ENCODE measurements at regions not wholly inside any gene's neighbourhood (a gene's known extent, or its start where the extent isn't known, plus 50 kb on each side); places are given as distances from the start of the nearest gene placed in this dataset.
"Not testable (repeated sequence)": the region's sequence is repeated elsewhere in the genome, so short reads cannot be mapped to it uniquely, and the experiment has no call there.

GRCh38 chr11:15848631-15849168, 507.6 kb downstream of the SOX6 start:
- Histone ChIP-seq H3K9ac (ENCODE audit: low read depth, low read length) (no peak overlapping the region), H3K36me3 (ENCODE audit: insufficient read depth, low read length) (no peaks in the 10 kb centered on the region), H3K4me1 (ENCODE audit: insufficient read depth, low read length) (peaks cover 9% of the 10 kb centered on the region), H3K9me3 (ENCODE audit: control insufficient read depth, insufficient read depth, low read length) (no peaks in the 10 kb centered on the region)

DNA sequence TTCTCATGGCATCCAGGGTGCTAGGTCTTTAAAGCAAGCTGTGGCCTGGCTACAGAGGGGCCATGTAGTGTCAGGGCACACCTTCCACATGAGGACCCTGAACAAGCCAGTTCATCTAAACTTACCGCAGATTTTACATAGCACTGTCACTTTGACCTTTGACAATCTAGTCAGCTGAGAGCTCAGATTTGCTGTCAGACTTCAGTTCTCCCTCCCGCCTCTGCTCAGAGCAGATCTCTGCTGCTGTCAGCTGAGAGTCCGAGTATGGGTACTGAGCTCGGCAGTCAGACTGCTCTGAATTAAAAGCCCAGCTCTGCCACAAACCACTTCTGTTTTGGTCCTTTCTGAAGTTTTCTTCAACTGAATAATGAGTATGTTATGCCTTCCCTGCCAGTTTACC, 507.1 kb downstream of the SOX6 start:
- no peaks in the 10 kb centered on the region for H3K36me3 ChIP-seq (ENCODE audit: insufficient read depth, low read length)
- H3K4me1 ChIP-seq (ENCODE audit: insufficient read depth, low read length): peaks cover 6% of the 10 kb centered on the region; the same call in 1 of the 2 replicates
- no peak overlapping the region for H3K9ac ChIP-seq (ENCODE audit: low read depth, low read length)
- H3K9me3 ChIP-seq (ENCODE audit: control insufficient read depth, insufficient read depth, low read length): no peaks in the 10 kb centered on the region

DNA sequence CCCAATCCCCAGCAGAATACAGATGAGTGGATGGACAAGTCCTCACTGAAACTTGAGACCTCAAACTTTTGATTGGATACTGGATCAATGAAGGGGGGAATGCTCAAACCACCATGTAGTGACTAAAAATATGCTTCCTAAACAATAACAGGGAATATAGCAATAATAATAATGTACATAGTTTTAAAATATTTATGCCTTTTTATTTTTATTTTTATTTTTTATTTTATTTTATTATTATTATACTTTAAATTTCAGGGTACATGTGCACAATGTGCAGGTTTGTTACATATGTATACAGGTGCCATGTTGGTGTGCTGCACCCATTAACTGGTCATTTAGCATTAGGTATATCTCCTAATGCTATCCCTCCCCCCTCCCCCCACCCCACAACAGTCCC, 506.0 kb downstream of the SOX6 start:
- not testable (repeated sequence) for H3K9ac ChIP-seq (ENCODE audit: low read depth, low read length); H3K4me1 ChIP-seq (ENCODE audit: insufficient read depth, low read length); H3K36me3 ChIP-seq (ENCODE audit: insufficient read depth, low read length); H3K9me3 ChIP-seq (ENCODE audit: control insufficient read depth, insufficient read depth, low read length)

GRCh38 chr11:15851051-15851498, 505.3 kb downstream of the SOX6 start:
- H3K4me1 ChIP-seq (ENCODE audit: insufficient read depth, low read length): no peaks in the 10 kb centered on the region
- no peaks in the 10 kb centered on the region for H3K9me3 ChIP-seq (ENCODE audit: control insufficient read depth, insufficient read depth, low read length)
- no peaks in the 10 kb centered on the region for H3K36me3 ChIP-seq (ENCODE audit: insufficient read depth, low read length)
- H3K9ac ChIP-seq (ENCODE audit: low read depth, low read length): no peak overlapping the region

GRCh38 chr11:15852179-15852578, 504.2 kb downstream of the SOX6 start:
- Histone ChIP-seq H3K36me3 (ENCODE audit: insufficient read depth, low read length) (no peaks in the 10 kb centered on the region), H3K9ac (ENCODE audit: low read depth, low read length) (no peak overlapping the region), H3K9me3 (ENCODE audit: control insufficient read depth, insufficient read depth, low read length) (no peaks in the 10 kb centered on the region), H3K4me1 (ENCODE audit: insufficient read depth, low read length) (no peaks in the 10 kb centered on the region)

DNA sequence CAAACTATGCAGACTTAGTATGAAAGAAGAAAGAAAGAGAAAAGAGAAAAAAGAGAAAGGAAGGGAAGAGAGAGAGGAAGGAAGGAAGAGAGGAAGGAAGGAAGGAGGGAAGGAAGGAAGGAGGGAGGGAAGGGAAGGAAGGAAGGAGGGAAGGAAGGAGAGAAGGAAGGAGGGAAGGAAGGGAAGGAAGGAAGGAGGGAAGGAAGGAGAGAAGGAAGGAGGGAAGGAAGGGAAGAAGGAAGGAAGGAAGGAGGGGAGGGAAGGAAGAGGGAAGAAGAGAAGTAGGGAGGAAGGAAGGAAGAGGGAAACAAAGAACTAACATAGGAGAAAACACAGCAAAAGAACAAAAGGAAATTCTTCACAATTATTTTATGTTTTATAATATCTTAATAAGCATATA, 502.1 kb downstream of the SOX6 start:
- Histone ChIP-seq H3K4me1 (ENCODE audit: insufficient read depth, low read length) (no peaks in the 10 kb centered on the region), H3K36me3 (ENCODE audit: insufficient read depth, low read length) (no peaks in the 10 kb centered on the region), H3K9me3 (ENCODE audit: control insufficient read depth, insufficient read depth, low read length) (no peaks in the 10 kb centered on the region), H3K9ac (ENCODE audit: low read depth, low read length) (no peak overlapping the region)

- no peak overlapping the region for H3K9ac ChIP-seq (ENCODE audit: low read depth, low read length)
- H3K36me3 ChIP-seq (ENCODE audit: insufficient read depth, low read length): no peaks in the 10 kb centered on the region
- no peaks in the 10 kb centered on the region for H3K9me3 ChIP-seq (ENCODE audit: control insufficient read depth, insufficient read depth, low read length)
- H3K4me1 ChIP-seq (ENCODE audit: insufficient read depth, low read length): no peaks in the 10 kb centered on the region
Measured at GRCh38 chr11:15858881-15859280, 497.5 kb downstream of the SOX6 start.

- Histone ChIP-seq H3K4me1 (ENCODE audit: insufficient read depth, low read length) (no peaks in the 10 kb centered on the region), H3K9me3 (ENCODE audit: control insufficient read depth, insufficient read depth, low read length) (no peaks in the 10 kb centered on the region), H3K9ac (ENCODE audit: low read depth, low read length) (no peak overlapping the region), H3K36me3 (ENCODE audit: insufficient read depth, low read length) (no peaks in the 10 kb centered on the region)
Measured at GRCh38 chr11:15859411-15859810, 496.9 kb downstream of the SOX6 start.

GRCh38 chr11:15861256-15861655, 495.1 kb downstream of the SOX6 start:
- Histone ChIP-seq H3K4me1 (ENCODE audit: insufficient read depth, low read length) (no peaks in the 10 kb centered on the region), H3K36me3 (ENCODE audit: insufficient read depth, low read length) (no peaks in the 10 kb centered on the region)

DNA sequence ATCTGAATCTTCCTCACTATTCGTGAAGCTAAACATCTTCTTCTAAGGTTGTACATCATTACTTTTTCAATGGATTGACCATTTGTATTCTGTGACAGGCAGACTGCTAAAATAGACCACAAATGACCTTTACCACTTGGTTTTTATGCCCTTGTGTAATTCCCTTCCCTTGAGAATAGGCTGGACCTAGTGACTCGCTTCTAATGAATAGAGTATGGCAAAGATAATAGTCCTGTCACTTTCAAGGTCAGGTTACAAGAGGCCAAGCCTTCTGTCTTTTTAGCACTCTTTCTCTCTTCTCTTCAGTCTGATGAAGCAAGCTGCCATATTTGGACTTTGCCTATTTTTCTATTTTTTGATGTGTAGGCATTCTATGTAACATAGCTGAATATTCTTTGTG, 492.9 kb downstream of the SOX6 start:
- H3K36me3 ChIP-seq (ENCODE audit: insufficient read depth, low read length): no peaks in the 10 kb centered on the region
- no peaks in the 10 kb centered on the region for H3K9me3 ChIP-seq (ENCODE audit: control insufficient read depth, insufficient read depth, low read length)
- no peaks in the 10 kb centered on the region for H3K4me1 ChIP-seq (ENCODE audit: insufficient read depth, low read length)
- H3K9ac ChIP-seq (ENCODE audit: low read depth, low read length): no peak overlapping the region

More at GRCh38 chr11:15861256-15861655, 495.1 kb downstream of the SOX6 start:
- no peak overlapping the region for H3K9ac ChIP-seq (ENCODE audit: low read depth, low read length)
- no peaks in the 10 kb centered on the region for H3K9me3 ChIP-seq (ENCODE audit: control insufficient read depth, insufficient read depth, low read length)

GRCh38 chr11:15864026-15864805, 492.1 kb downstream of the SOX6 start:
- H3K9me3 ChIP-seq (ENCODE audit: control insufficient read depth, insufficient read depth, low read length): no peaks in the 10 kb centered on the region
- H3K36me3 ChIP-seq (ENCODE audit: insufficient read depth, low read length): no peaks in the 10 kb centered on the region
- H3K4me1 ChIP-seq (ENCODE audit: insufficient read depth, low read length): no peaks in the 10 kb centered on the region
- H3K9ac ChIP-seq (ENCODE audit: low read depth, low read length): no peak overlapping the region

DNA sequence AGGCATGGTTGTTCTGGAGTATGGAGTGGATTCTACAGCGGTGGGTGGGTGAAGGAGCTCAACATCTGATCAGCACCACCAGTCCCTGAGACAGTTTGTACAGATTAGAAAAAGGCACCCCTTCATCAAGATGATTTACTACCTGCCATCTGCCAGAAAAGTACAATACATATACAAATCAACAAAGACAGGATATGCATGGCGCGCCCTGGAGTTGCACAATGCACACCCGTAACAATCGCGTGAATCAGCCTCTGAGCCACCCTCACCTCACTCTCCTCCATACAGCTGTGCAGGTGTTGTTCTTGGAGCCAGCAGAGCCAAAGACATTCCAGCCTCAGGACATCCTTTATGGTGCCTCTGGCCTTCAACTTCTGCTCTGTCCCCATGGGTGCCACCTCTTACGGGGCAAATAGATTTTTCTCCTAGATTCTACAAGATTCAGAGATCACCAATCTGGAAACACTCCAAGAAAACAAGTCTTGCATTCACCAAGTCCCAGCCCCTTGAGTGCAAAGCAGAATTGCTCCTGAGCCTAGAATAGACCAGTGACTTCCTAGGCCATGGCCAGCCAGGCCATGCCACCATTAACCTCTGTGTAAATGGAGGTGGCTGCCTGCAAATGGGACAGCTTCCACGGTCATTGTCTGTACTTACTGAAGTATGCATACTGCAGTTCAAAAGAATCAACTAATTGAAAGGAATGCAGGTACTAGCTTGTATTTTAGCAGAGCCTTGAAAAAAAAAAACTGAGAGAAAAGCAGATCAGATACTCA, 490.9 kb downstream of the SOX6 start:
- H3K9me3 ChIP-seq (ENCODE audit: control insufficient read depth, insufficient read depth, low read length): no peaks in the 10 kb centered on the region
- no peaks in the 10 kb centered on the region for H3K36me3 ChIP-seq (ENCODE audit: insufficient read depth, low read length)

DNA sequence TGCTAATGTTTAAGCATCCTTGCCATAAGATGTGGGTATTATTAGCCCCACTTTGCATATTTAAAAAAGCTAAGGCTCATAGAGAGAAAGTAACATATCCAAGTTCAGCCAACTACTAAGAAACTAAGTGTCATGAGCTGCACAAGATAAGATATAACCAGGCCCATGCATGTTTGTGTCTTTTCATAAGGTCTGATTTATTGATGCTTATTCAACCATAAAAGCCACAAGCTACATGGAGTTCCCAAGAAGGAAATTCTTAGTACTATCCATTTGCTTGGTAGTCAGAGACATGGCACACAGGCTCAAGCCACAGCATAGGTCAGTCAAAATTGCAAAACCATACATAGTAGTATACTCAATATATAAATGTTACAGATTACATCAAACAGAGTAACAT, 488.5 kb downstream of the SOX6 start:
- H3K4me1 ChIP-seq (ENCODE audit: insufficient read depth, low read length): peaks cover 16% of the 10 kb centered on the region; the same call in 1 of the 2 replicates
- H3K9ac ChIP-seq (ENCODE audit: low read depth, low read length): no peak overlapping the region
- H3K9me3 ChIP-seq (ENCODE audit: control insufficient read depth, insufficient read depth, low read length): no peaks in the 10 kb centered on the region
- H3K36me3 ChIP-seq (ENCODE audit: insufficient read depth, low read length): no peaks in the 10 kb centered on the region

More for the DNA sequence above, 490.9 kb downstream of the SOX6 start:
- Histone ChIP-seq H3K4me1 (ENCODE audit: insufficient read depth, low read length) (no peaks in the 10 kb centered on the region), H3K9ac (ENCODE audit: low read depth, low read length) (no peak overlapping the region)

DNA sequence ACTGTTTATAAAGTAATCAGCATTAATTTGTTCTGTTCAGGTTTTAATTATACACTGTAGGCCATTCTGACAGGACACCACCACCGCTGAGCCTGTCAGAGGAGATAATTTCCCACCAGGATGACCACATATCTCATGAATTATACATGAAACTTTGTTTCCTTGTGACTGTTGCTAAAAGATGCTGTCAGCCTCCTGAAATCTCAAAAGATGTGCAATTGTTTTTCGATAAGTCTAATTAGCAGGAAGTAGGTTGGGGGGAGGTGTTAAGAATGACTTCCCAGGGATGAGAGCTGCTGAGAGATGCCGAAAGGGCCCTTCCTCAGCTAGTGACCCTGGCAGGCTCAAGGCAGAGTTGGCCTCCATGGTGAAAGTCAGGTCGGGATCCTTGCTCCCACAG, 485.4 kb downstream of the SOX6 start:
- Histone ChIP-seq H3K4me1 (ENCODE audit: insufficient read depth, low read length) (peaks cover 16% of the 10 kb centered on the region; the same call in 1 of the 2 replicates), H3K36me3 (ENCODE audit: insufficient read depth, low read length) (no peaks in the 10 kb centered on the region), H3K9ac (ENCODE audit: low read depth, low read length) (no peak overlapping the region), H3K9me3 (ENCODE audit: control insufficient read depth, insufficient read depth, low read length) (no peaks in the 10 kb centered on the region; the same call in 1 of the 2 replicates)
